ENCODE measurements at regions not wholly inside any gene's neighbourhood (a gene's known extent, or its start where the extent isn't known, plus 50 kb on each side); places are given as distances from the start of the nearest gene placed in this dataset.
"Not testable (repeated sequence)": the region's sequence is repeated elsewhere in the genome, so short reads cannot be mapped to it uniquely, and the experiment has no call there.

DNA sequence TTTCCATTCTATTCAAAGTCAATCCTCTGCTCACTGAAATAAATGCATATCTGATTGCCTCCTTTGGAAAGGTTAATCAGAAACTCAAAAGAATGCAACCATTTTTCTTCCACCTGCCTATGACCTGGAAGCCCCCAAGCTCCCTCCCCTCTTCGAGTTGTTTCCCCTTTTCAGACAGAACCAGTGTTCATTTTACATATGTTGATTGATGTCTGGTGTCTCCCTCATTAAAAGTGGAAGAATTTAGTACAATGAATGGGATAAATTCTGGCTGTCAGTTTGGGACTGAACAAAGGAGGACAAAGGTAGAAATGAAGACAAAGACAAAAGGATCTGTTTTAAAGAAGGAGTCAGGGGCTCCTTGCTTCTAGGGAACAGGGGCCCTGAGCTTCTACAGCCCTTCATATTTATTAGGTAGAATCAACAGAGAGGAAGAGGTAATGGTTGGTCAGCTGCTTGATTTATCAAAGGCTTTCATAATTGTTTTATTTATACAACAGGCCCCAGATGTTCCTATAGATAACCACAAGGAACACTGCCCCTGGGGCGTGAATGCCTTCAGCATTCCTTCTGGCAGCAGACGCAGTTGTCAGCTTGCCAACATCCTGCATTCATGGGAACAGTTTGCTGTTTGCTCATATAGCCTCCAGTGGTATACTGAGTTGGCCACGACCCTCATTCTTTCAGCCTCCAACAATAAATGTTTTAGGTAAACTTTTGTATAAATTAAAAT is 949.8 kb upstream of the LRATD1 start:
- TF ChIP-seq, protein P1, sequence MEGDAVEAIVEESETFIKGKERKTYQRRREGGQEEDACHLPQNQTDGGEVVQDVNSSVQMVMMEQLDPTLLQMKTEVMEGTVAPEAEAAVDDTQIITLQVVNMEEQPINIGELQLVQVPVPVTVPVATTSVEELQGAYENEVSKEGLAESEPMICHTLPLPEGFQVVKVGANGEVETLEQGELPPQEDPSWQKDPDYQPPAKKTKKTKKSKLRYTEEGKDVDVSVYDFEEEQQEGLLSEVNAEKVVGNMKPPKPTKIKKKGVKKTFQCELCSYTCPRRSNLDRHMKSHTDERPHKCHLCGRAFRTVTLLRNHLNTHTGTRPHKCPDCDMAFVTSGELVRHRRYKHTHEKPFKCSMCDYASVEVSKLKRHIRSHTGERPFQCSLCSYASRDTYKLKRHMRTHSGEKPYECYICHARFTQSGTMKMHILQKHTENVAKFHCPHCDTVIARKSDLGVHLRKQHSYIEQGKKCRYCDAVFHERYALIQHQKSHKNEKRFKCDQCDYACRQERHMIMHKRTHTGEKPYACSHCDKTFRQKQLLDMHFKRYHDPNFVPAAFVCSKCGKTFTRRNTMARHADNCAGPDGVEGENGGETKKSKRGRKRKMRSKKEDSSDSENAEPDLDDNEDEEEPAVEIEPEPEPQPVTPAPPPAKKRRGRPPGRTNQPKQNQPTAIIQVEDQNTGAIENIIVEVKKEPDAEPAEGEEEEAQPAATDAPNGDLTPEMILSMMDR (IDR thresholded peaks at IDR 0.05; ENCODE audit: borderline replicate concordance), result no peak
- no peak overlapping the region for H3K4me3 ChIP-seq
- no peaks in the 10 kb centered on the region for H3K36me3 ChIP-seq
- H3K27ac ChIP-seq (replicated peaks), result no peak overlapping the region
- H3K4me1 ChIP-seq, result no peaks in the 10 kb centered on the region
- intact Hi-C loops (cut with micrococcal nuclease), result no loop called here
- H3K27me3 ChIP-seq (ENCODE audit: low read depth), result no peaks in the 10 kb centered on the region
- DNase-seq, result no peak
- H3K9me3 ChIP-seq (replicated peaks), result peaks cover 42% of the 10 kb centered on the region

DNA sequence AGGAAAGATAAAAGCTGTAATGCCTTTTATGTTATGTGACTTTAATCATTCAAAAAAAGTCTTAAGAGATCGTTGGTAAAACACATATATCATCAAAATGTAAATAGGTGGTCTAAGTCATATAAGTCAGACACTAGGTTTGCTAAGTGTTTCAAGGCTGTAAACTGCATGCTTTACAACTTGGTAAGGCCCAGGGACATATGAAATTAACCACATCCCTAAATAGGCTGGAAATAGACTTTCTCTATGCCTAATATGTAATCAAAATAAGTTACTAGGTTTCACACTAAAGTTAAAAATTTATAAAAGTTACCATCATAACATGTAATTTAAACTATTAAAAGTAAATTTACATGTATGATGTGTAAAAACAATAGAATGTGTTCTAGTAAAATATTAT is 946.3 kb upstream of the LRATD1 start:
- Histone ChIP-seq H3K4me3 (no peak overlapping the region), H3K27me3 (ENCODE audit: low read depth) (no peaks in the 10 kb centered on the region), H3K4me1 (no peaks in the 10 kb centered on the region), H3K27ac (replicated peaks) (no peak overlapping the region), H3K9me3 (replicated peaks) (peaks cover 52% of the 10 kb centered on the region), H3K36me3 (no peaks in the 10 kb centered on the region)
- DNase-seq, result no peak
- TF ChIP-seq, protein P1 (IDR thresholded peaks at IDR 0.05; ENCODE audit: borderline replicate concordance), result no peak
- intact Hi-C loops (cut with micrococcal nuclease), result no loop called here

DNA sequence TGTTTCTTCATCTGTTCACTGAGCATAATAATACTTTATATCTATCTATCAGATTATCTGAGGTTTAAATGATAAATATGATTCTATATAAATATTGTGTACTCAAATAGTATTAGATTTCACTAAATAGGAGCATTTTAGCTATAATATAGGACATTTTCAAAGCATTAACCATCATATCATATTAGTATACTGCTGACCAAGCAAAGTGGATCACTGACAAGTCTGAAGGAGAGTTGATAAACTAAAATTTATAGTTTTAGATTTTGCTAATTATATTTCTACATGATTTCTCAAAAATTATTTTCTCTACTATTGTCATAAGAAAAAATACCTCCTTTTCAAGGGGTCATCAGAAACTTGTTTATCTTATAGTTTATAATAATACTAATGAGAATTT is 937.8 kb upstream of the LRATD1 start:
- no peak for DNase-seq
- TF ChIP-seq, protein P1 (IDR thresholded peaks at IDR 0.05; ENCODE audit: borderline replicate concordance), result no peak
- intact Hi-C loops (cut with micrococcal nuclease), result no loop called here
- Histone ChIP-seq H3K36me3 (no peaks in the 10 kb centered on the region), H3K9me3 (replicated peaks) (no peaks in the 10 kb centered on the region), H3K27ac (replicated peaks) (no peak overlapping the region), H3K4me1 (no peaks in the 10 kb centered on the region), H3K27me3 (ENCODE audit: low read depth) (no peaks in the 10 kb centered on the region), H3K4me3 (no peak overlapping the region)

DNA sequence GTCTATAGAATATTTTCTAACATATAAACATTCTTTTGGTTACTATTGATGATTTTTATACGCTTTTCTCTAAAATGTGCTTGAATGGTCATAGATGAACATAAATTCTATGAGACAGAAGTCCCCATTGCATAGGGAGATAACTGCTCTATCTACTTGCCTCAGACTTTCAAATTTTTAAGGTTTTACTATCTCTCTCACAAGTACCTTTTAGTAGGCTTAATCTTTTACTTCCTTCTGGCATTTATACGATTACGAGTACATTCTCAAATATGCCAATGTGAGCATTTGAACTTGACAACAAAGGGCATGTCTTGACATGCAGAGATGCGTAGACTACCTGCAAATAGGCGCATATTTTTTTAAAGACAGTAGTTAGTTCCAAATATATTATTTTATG is 935.9 kb upstream of the LRATD1 start:
- intact Hi-C loops (cut with micrococcal nuclease), result no loop called here
- TF ChIP-seq, protein P1 (IDR thresholded peaks at IDR 0.05; ENCODE audit: borderline replicate concordance), result no peak

DNA sequence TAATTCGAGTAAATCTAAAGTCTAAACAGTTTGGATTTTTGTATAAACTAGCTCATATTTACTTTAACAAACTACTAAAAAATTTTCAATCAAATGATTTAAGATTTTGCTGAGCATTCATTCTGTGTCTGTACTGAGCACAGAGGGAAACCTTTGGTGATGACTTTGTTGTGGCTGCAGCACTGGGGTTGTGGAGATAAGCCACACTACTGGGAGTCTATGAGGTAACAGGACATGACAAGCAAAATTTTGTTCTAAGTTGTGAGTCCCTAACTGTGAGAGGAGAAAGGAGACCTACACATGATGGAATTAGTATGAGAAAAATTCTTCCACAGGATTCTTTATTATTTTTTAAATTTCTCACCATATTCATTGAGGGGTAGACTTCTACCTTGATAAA is 933.7 kb upstream of the LRATD1 start:
- no peaks in the 10 kb centered on the region for H3K9me3 ChIP-seq (replicated peaks)
- no peaks in the 10 kb centered on the region for H3K4me1 ChIP-seq
- H3K4me3 ChIP-seq, result no peak overlapping the region
- H3K27me3 ChIP-seq (ENCODE audit: low read depth), result no peaks in the 10 kb centered on the region
- no peak for DNase-seq
- no peak overlapping the region for H3K27ac ChIP-seq (replicated peaks)
- intact Hi-C loops (cut with micrococcal nuclease), result no loop called here
- no peaks in the 10 kb centered on the region for H3K36me3 ChIP-seq
- TF ChIP-seq, protein P1 (IDR thresholded peaks at IDR 0.05; ENCODE audit: borderline replicate concordance), result no peak

More for the DNA sequence above, 935.9 kb upstream of the LRATD1 start:
- H3K27ac ChIP-seq (replicated peaks), result no peak overlapping the region
- no peaks in the 10 kb centered on the region for H3K27me3 ChIP-seq (ENCODE audit: low read depth)
- no peak overlapping the region for H3K4me3 ChIP-seq
- H3K4me1 ChIP-seq, result no peaks in the 10 kb centered on the region
- no peaks in the 10 kb centered on the region for H3K9me3 ChIP-seq (replicated peaks)
- DNase-seq, result no peak
- H3K36me3 ChIP-seq, result no peaks in the 10 kb centered on the region

DNA sequence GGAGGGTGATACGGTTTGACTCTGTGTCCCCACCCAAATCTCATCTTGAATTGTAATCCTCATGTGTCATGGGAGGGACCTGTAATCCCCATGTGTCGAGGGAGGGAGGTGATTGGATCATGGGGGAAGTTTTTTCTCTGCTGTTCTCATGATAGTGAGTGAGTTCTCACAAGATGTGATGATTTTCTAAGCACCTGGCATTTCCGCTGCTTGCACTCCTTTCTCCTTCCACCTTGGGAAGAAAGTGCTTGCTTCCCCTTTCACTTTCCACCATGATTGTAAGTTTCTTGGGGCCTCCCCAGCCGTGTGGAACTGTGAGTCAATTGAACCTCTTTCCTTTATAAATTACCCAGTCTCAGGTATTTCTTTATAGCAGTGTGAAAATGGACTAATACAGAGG is 932.6 kb upstream of the LRATD1 start:
- intact Hi-C loops (cut with micrococcal nuclease), result not testable (repeated sequence)

More for the DNA sequence above, 932.6 kb upstream of the LRATD1 start:
- not testable (repeated sequence) for H3K36me3 ChIP-seq; DNase-seq; H3K4me1 ChIP-seq; H3K27me3 ChIP-seq (ENCODE audit: low read depth); H3K27ac ChIP-seq (replicated peaks); H3K9me3 ChIP-seq (replicated peaks); H3K4me3 ChIP-seq

All from left ventricle myocardium inferior (tissue), 1 donor.